GM12875 (cell line): ENCODE measurements at regions not wholly inside any gene's neighbourhood (a gene's known extent, or its start where the extent isn't known, plus 50 kb on each side); places are given as distances from the start of the nearest gene placed in this dataset.

Experiments used
- H3K4me3 ChIP-seq: one replicate; pipeline ENCODE4 v1.5.1; 2011; ENCODE audit warnings: low read depth, low read length, control low read depth
- TF ChIP-seq, protein P1 (sequence below): IDR thresholded peaks from 2 replicates; pipeline ENCODE4 v1.5.1; 2011; ENCODE audit warnings: low read depth, mild to moderate bottlenecking, control low read depth, inconsistent platforms, low read length, moderate library complexity, borderline replicate concordance; ENCODE audit not compliant: insufficient read depth

DNA sequence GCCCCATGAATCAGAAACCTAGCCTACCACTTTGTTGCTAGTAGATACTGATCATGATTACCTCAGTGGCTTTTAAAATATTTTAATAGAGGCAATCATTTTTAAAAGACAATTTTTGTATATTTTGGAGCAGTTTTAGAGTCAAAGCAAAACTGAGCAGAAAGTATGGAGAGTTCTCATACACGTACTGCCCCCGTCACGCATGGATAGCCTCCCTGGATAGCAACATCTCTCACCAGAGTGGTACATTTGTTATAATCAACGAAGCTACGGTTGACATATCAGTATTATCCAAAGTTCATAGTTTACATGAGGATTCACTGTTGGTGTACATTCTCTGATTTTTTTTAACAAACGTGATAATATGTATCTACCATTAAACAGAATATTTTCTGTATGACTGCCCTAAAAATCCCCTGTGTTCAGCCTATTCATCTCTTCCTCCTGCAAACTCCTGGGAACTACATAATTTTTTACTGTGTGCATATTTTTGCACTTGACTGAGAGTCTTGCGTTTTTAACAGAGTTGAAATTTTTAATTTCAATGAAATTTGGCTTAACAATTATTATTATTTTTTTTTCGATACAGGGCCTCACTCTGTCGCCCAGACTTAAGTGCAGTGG, 1436.8 kb upstream of the PCDH9 start:
- no peak overlapping the region for H3K4me3 ChIP-seq
- TF ChIP-seq, protein P1, sequence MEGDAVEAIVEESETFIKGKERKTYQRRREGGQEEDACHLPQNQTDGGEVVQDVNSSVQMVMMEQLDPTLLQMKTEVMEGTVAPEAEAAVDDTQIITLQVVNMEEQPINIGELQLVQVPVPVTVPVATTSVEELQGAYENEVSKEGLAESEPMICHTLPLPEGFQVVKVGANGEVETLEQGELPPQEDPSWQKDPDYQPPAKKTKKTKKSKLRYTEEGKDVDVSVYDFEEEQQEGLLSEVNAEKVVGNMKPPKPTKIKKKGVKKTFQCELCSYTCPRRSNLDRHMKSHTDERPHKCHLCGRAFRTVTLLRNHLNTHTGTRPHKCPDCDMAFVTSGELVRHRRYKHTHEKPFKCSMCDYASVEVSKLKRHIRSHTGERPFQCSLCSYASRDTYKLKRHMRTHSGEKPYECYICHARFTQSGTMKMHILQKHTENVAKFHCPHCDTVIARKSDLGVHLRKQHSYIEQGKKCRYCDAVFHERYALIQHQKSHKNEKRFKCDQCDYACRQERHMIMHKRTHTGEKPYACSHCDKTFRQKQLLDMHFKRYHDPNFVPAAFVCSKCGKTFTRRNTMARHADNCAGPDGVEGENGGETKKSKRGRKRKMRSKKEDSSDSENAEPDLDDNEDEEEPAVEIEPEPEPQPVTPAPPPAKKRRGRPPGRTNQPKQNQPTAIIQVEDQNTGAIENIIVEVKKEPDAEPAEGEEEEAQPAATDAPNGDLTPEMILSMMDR: no peak

GRCh38 chr13:68645814-68646213, 1415.7 kb upstream of the PCDH9 start:
- TF ChIP-seq, protein P1: no peak
- H3K4me3 ChIP-seq: no peak overlapping the region

- no peak overlapping the region for H3K4me3 ChIP-seq
- TF ChIP-seq, protein P1: no peak
These were observed 1414.5 kb upstream of the PCDH9 start for GRCh38 chr13:68644611-68645010.

DNA sequence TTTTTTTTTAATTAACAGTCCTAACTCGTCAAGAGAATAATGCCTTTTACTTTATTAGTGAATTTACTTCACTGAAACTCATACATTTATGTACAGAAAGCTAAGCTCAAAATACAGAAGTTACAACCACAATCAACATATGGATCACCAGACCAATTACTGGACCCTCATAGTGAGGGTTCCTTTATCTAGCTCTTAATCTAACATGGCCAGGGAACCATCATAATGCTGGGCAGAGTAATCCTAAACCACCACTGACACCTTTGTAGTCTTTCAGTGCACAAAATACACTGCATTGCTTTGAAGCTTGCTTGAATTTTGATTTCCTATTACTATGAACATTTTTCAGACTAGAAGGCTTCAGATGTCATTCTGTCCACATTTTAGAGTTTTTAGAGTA, 1406.6 kb upstream of the PCDH9 start:
- TF ChIP-seq, protein P1: no peak
- H3K4me3 ChIP-seq: no peak overlapping the region

- TF ChIP-seq, protein P1: no peak
- no peak overlapping the region for H3K4me3 ChIP-seq
These were observed 1398.9 kb upstream of the PCDH9 start for GRCh38 chr13:68628994-68629393.

DNA sequence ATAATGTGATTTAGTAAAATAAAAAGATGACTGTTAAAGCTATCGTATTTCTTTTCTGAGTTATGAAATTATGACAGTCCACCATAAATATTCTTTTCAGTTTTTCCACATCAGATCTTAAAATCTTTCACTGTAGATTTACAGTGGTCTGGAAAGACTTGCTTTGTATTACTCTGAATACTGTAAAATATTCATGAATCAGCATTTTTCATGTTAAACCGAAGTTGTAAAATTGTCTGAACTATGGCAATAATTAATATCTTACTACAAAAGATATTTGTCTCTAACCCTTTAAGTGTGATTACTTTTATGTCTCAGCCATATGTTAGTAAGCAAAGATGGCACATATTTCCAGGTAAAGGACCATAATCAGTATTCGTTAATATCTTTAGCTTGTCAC, 1397.2 kb upstream of the PCDH9 start:
- TF ChIP-seq, protein P1: no peak
- H3K4me3 ChIP-seq: no peak overlapping the region

DNA sequence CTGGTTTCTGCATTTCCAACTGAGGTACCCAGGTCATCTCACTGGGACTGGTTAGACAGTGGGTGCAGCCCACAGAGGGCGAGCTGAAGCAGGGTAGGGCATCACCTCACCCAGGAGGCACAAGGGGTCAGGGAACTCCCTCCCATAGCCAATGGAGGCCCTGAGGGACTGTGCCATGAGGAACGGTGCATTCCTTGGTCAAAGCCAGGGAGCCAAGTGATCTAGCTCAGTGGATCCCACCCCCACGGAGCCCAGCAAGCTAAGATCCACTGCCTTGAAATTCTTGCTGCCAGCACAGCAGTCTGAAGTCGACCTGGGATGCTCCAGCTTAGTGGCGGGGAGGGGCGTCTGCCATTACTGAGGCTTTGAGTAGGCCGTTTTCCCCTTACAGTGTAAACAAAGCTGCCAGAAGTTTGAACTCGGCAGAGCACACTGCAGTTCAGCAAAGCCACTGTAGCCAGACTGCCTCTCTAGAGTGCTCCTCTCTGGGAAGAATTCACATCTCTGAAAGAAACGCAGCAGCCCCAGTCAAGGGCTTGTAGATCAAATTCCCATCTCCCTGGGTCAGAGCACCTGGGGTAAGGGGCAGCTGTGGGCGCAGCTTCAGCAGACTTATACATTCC, 1386.6 kb upstream of the PCDH9 start:
- H3K4me3 ChIP-seq: no peak overlapping the region
- TF ChIP-seq, protein P1: no peak
